GM12875 (cell line): ENCODE measurements at regions not wholly inside any gene's neighbourhood (a gene's known extent, or its start where the extent isn't known, plus 50 kb on each side); places are given as distances from the start of the nearest gene placed in this dataset.
"Not testable (repeated sequence)": the region's sequence is repeated elsewhere in the genome, so short reads cannot be mapped to it uniquely, and the experiment has no call there.

ENCODE experiments used
- H3K4me3 ChIP-seq: one replicate; pipeline ENCODE4 v1.5.1; 2011; ENCODE audit warnings: low read depth, low read length, control low read depth
- CTCF ChIP-seq: IDR thresholded peaks from 2 replicates; pipeline ENCODE4 v1.5.1; 2011; ENCODE audit warnings: low read depth, mild to moderate bottlenecking, control low read depth, inconsistent platforms, low read length, moderate library complexity, borderline replicate concordance; ENCODE audit not compliant: insufficient read depth

GRCh38 chr16:31581065-31581464 lies 53.4 kb downstream of the AHSP start:
- not testable (repeated sequence) for H3K4me3 ChIP-seq

GRCh38 chr16:31601737-31602384 lies 74.2 kb downstream of the AHSP start:
- not testable (repeated sequence) for H3K4me3 ChIP-seq

GRCh38 chr16:31618130-31618529 lies 90.4 kb downstream of the AHSP start:
- H3K4me3 ChIP-seq, result no peak overlapping the region

GRCh38 chr16:31636433-31636832 lies 108.7 kb downstream of the AHSP start:
- TF ChIP-seq CTCF, result no peak
- H3K4me3 ChIP-seq, result no peak overlapping the region

More at GRCh38 chr16:31618130-31618529, 90.4 kb downstream of the AHSP start:
- no peak for TF ChIP-seq CTCF

GRCh38 chr16:31641279-31641678 lies 113.6 kb downstream of the AHSP start:
- TF ChIP-seq CTCF, result no peak
- H3K4me3 ChIP-seq, result no peak overlapping the region

- H3K4me3 ChIP-seq, result not testable (repeated sequence)
These were observed 128.0 kb downstream of the AHSP start for GRCh38 chr16:31655674-31656073.

GRCh38 chr16:31664683-31665482 lies 137.2 kb downstream of the AHSP start:
- no peak overlapping the region for H3K4me3 ChIP-seq
- no peak for TF ChIP-seq CTCF

- TF ChIP-seq CTCF, result no peak
- H3K4me3 ChIP-seq, result no peak overlapping the region
These were observed 147.0 kb downstream of the AHSP start for GRCh38 chr16:31674686-31675085.
